HG03442 (cell line): ENCODE measurements at regions not wholly inside any gene's neighbourhood (a gene's known extent, or its start where the extent isn't known, plus 50 kb on each side); places are given as distances from the start of the nearest gene placed in this dataset.
"Not testable (repeated sequence)": the region's sequence is repeated elsewhere in the genome, so short reads cannot be mapped to it uniquely, and the experiment has no call there.

Experiments used
- ATAC-seq: cut with Tn5 transposase; IDR thresholded peaks from one replicate; pipeline ENCODE4 v1.9.1; 2021; ENCODE audit warnings: mild to moderate bottlenecking, moderate library complexity; ENCODE audit not compliant: unreplicated experiment

DNA sequence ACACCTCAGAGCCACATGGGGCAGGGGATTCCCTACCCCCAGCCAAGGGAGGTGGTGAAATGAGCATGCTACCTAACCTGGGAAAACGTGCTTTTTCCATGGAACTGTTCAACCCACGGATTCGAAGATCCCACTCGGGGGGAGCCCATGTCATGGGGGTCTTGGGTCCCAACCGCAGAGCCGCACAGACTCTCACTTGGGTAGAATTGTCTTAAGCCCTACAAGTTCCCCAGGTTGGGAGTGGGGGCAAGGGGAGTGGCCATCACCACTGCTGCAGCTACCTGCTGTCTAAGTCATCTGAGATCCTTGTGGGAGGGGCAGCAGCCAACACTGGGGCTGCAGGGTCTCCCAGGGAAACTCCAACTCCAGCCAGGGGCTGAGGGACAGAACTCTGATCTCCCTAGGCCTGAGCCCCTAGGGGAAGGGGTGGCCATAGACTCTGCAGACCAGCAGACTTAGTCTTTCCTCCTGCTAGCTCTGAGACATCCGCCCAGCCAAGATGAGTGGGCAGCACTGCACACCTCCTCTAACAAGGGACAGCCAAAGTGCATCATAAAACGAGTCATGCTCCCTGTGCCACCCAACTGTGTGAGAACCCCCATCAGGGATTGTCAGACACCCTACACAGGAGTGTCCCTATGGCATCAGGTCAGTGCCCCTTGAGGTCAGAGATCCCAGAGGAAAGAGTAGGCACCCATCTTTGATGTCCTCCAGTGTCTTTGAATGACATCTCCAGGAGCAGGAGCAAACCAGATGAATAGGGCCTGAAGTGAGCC, 610.4 kb upstream of the SLITRK6 start:
- no peak for ATAC-seq

DNA sequence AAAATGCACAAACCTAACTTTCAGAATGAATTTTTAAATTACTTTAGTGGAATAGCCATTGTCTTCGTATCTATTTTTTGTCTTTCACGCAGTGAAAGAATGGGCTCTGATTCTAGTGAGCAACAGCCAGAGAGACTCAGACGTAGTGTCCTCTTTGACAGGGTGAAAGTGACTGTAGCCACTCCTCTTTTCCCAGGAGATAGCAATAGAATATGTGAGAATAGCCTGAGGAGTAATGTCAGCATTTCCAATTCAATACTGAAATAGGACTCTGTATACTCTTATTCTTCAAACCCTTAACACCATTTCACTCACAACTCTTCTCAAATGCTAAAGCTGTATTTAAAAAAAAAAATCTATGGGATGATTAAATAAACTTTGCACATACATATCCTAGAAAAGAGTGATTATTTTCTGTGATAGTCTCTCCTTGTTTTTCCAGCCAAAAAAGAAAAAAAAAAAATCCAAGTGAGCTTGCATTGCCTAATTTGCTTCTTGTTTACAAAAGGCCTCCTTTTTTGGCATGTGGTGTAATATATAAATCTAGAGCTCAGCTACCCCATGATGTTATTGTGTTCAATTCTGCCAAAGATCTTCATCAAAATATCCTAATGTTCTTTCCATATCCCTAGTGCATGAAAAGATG, 626.1 kb upstream of the SLITRK6 start:
- ATAC-seq: no peak

GRCh38 chr13:86426437-86426836, 627.2 kb upstream of the SLITRK6 start:
- no peak for ATAC-seq

GRCh38 chr13:86429756-86430155, 630.5 kb upstream of the SLITRK6 start:
- no peak for ATAC-seq

- no peak for ATAC-seq
These were observed 638.8 kb upstream of the SLITRK6 start for GRCh38 chr13:86438034-86438433.

DNA sequence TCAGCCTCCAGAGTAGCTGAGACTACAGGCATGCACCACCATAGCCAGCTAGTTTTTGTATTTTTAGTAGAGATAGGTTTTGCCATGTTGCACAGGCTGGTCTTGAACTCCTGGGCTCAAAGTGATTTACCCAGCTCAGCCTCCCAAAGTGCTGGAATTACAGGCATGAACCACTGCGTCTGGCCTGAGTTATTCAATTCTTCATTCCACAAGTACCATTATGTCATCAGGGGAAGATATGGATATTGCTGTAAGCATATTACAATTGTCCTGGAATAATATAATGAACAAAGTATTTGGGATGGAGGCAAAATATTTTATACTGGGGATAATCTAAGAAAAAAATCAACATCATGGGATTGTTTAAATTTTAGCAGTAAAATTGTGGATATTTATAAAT, 646.0 kb upstream of the SLITRK6 start:
- ATAC-seq: no peak

GRCh38 chr13:86445672-86446071, 646.5 kb upstream of the SLITRK6 start:
- ATAC-seq: no peak

- ATAC-seq: no peak
These were observed 647.1 kb upstream of the SLITRK6 start for GRCh38 chr13:86446311-86446710.

- no peak for ATAC-seq
These were observed 648.3 kb upstream of the SLITRK6 start for GRCh38 chr13:86447479-86447878.

GRCh38 chr13:86462011-86462410, 662.8 kb upstream of the SLITRK6 start:
- no peak for ATAC-seq

DNA sequence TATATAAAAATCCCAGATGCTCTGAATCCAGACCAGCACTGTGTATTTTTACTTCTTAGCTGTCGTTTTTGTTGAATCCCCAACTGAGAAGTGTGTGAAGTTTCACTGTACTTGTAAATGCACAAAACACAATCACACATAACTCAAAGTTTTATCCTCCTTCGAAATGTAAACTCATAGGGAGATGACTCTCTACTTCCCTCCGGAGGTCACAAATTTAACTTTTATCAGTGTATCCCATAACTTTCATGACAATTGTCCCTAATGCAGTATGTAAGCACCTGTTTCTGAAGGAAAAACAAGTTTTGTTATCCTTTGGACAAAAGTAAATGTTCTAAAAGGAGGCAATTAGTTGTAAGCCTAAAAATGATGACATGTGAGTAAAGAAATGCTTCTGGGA, 665.0 kb upstream of the SLITRK6 start:
- no peak for ATAC-seq

GRCh38 chr13:86474971-86475370, 675.8 kb upstream of the SLITRK6 start:
- ATAC-seq: no peak

- no peak for ATAC-seq
These were observed 677.4 kb upstream of the SLITRK6 start for GRCh38 chr13:86476656-86477055.

DNA sequence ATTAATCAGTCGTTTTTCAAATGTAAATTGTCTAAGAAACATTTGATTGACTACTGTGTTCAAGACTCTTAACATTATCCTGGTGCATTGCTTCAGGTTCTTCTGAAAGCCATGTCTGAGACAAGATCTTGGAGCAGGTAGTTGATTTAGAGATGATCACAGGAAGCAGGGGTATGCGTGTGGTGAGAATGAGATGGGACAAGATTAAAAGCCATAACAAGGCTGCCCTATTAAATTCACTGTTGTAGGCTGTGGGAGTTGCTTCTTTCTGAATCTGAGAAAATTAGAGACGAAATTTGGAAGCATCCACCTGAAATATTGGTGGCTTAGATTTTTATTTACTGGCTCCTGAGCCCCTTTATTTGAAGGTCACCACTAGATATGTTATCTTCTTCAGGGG, 687.4 kb upstream of the SLITRK6 start:
- ATAC-seq: no peak

- ATAC-seq: no peak
These were observed 691.9 kb upstream of the SLITRK6 start for GRCh38 chr13:86491121-86491520.

- ATAC-seq: not testable (repeated sequence)
These were observed 702.7 kb upstream of the SLITRK6 start for GRCh38 chr13:86501931-86502330.

- no peak for ATAC-seq
These were observed 711.6 kb upstream of the SLITRK6 start for GRCh38 chr13:86510792-86511191.

DNA sequence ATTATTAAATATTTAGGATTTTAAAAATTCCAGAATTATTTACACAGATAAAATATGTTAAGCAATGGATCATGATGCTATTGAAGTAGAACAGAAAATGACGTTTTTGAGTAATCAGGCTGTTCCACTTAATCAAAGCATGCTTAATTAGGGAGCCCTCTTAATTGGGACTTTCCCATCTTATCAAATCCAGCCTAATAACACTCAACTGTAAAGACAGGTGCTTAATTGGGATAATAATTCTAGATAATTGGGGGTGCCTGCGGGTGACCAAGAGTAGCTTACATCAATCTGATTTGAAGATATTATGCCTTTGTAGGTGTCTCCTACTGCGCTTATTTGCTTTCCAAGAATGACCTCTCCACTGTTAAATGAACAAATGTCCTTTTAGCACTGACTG, 742.2 kb upstream of the SLITRK6 start:
- no peak for ATAC-seq

- no peak for ATAC-seq
These were observed 754.8 kb upstream of the SLITRK6 start for GRCh38 chr13:86554066-86554465.

- no peak for ATAC-seq
These were observed 760.7 kb upstream of the SLITRK6 start for GRCh38 chr13:86559901-86560300.

DNA sequence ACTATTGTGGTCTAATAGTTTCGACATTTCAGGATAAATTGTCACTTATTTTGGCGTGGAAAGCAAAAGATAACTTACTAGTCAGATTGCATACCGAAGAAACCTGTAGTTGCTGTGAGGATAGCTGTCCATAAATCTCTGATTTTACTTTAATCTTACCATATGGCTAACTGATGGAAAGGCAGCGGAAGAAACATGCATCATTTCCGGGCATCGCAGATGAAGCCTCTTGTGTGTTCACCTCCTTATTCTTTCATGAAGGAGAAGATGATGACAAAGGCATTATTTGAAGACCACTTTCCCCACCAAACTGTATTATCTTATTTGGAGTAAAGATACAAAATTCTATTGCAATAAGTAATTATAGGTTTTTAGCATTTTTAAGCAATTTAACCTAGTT, 763.6 kb upstream of the SLITRK6 start:
- no peak for ATAC-seq

GRCh38 chr13:86563308-86563707, 764.1 kb upstream of the SLITRK6 start:
- ATAC-seq: no peak

DNA sequence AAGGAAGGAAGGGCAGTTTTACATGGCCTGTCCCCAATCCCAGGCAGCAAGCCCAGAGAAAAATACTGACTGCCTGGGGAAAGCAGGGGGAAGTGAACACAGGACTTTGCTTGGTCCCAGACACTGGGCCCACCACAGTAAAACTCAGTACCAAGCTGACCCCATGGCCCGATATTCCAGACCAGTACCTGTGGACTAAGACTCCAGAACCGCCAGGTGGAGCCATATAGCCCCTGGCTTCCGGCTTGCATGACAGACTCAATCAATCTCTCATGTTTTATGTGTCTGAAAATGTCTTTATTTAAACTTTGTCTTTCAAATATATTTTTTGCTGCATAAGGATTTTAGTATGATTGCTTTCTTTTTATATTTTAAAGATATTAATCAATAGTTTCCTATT, 767.9 kb upstream of the SLITRK6 start:
- no peak for ATAC-seq
